Adrenal gland (tissue), 9 donors: ENCODE measurements at regions not wholly inside any gene's neighbourhood (a gene's known extent, or its start where the extent isn't known, plus 50 kb on each side); places are given as distances from the start of the nearest gene placed in this dataset.

Source experiments
- DNase-seq, 7 donors: peaks; one replicate each; pipeline ENCODE4 v3.0.0-alpha.2; 2019 to 2020
- H3K27ac ChIP-seq, 5 donors: fragments of 200-600 bp; sonication (generic) in 4 of 5; 1 replicate in 3 of 5; 2 replicates in 2 of 5; pipeline versions ENCODE4 v1.5.1 to v1.8.0; 2016 to 2020; ENCODE audit warnings: mild to moderate bottlenecking in 1 of 5
- H3K27me3 ChIP-seq: fragments of 200-600 bp; 2 replicates; pipeline ENCODE4 v1.8.0; 2021
- H3K36me3 ChIP-seq, 2 donors: fragments of 200-600 bp; replicated peaks in 1 of 2; 1 replicate in 1 of 2; 2 replicates in 1 of 2; pipeline versions ENCODE4 v1.5.1 to v1.8.0; 2018 to 2022
- H3K4me1 ChIP-seq, 2 donors: fragments of 200-600 bp; replicated peaks in 1 of 2; 1 replicate in 1 of 2; 2 replicates in 1 of 2; pipeline versions ENCODE4 v1.5.1 to v1.8.0; 2018 to 2021
- H3K4me3 ChIP-seq, 4 donors: fragments of 200-600 bp; sonication (generic) in 3 of 4; one replicate each; pipeline ENCODE4 v1.5.1; 2016 to 2018
- H3K9me3 ChIP-seq, 3 donors: fragments of 200-600 bp; sonication (generic) in 1 of 3; replicated peaks in 1 of 3; 1 replicate in 2 of 3; 2 replicates in 1 of 3; pipeline versions ENCODE4 v1.5.1 to v1.8.0; 2016 to 2021
- CTCF ChIP-seq, 6 experiments: fragments of 450-650 bp in 4 of 6; fragments of 200-600 bp in 2 of 6; sonication (generic) in 1 of 6; IDR thresholded peaks; 1 replicate in 5 of 6; 2 replicates in 1 of 6; pipeline versions ENCODE4 v1.5.1 to v1.8.0; 2016 to 2021; ENCODE audit warnings: antibody characterized with exemption in 6 of 6, mild to moderate bottlenecking in 2 of 6, moderate library complexity in 1 of 6
- POLR2A ChIP-seq, 2 donors: fragments of 450-650 bp; IDR thresholded peaks; one replicate each; pipeline ENCODE4 v1.6.1; 2017; ENCODE audit warnings: antibody characterized with exemption in 2 of 2, mild to moderate bottlenecking in 2 of 2, moderate library complexity in 1 of 2
- WGBS, 4 donors: extraction: QIAGEN DNeasy Blood & Tissue Kit in 2 of 4; methylation state at CpG; one replicate each; pipeline versions ENCODE4 v1.1.5 to v1.1.7; 2013 to 2017; 5-methylcytosine and 5-hydroxymethylcytosine counted together
- intact Hi-C, 2 donors: fragments of 100-400 bp; cut with DNase I; formaldehyde crosslinking; loops; one replicate each; pipeline versions ENCODE4 v1.14.1 to v1.15.0; 2022 to 2023
- donor health status: healthy with polysubstance abuse.
- donor health status: Bipolar disorder and iron deficiency.
- donor health status: DM: yes; HTN: yes; CAD: no.
- donor health status: DM: no; HTN: no; CAD: no.
- donor health status: DM: no; HTN: no; CAD: no.

GRCh38 chr5:92889140-92889539 lies 691.9 kb downstream of the NR2F1-AS1 start:
- TF ChIP-seq CTCF (IDR thresholded peaks at IDR 0.05), result no peak
- WGBS, 4 donors, result 71 to 100% (median 85%) methylated on average over 1 of the region's 1 CpG
- no peak for DNase-seq
- Histone ChIP-seq H3K36me3 (no peaks in the 10 kb centered on the region), H3K4me1 (no peaks in the 10 kb centered on the region), H3K9me3 (no peaks in the 10 kb centered on the region), H3K27ac (no peak overlapping the region), H3K27me3 (no peaks in the 10 kb centered on the region), H3K4me3 (no peak overlapping the region)
- intact Hi-C loops, result no loop called here

DNA sequence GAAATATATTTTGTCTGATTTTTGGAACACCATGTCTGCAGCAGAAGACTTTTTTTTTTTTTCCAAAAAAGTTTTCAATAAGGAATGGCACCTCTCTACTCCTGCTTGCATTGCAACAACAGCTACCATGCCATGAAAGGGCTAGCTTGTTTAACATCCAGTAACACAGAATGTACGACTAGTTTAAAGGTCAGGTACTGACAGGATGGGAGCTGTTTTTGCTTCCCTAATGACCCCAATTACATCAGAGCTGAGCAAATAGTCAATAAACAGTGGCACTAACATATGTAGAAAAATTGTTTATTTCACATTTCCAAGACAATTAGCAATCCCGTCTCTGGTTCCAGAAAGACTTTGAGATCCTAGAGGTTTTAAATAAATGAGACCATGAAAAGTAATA lies 693.8 kb downstream of the NR2F1-AS1 start:
- no peaks in the 10 kb centered on the region for H3K4me1 ChIP-seq
- no peak overlapping the region for H3K4me3 ChIP-seq
- intact Hi-C loops, result no loop called here
- 58 to 62% (median 61%) methylated on average over 2 of the region's 2 CpGs for WGBS, 4 donors
- H3K9me3 ChIP-seq, result no peaks in the 10 kb centered on the region
- no peak for DNase-seq
- no peaks in the 10 kb centered on the region for H3K27me3 ChIP-seq
- TF ChIP-seq POLR2A (IDR thresholded peaks at IDR 0.05), result no peak
- no peak for TF ChIP-seq CTCF (IDR thresholded peaks at IDR 0.05)
- H3K36me3 ChIP-seq, result no peaks in the 10 kb centered on the region
- no peak overlapping the region for H3K27ac ChIP-seq

- TF ChIP-seq POLR2A (IDR thresholded peaks at IDR 0.05) (no peak), CTCF (IDR thresholded peaks at IDR 0.05) (no peak)
- Histone ChIP-seq H3K36me3 (no peaks in the 10 kb centered on the region), H3K27me3 (no peaks in the 10 kb centered on the region), H3K4me3 (no peak overlapping the region), H3K4me1 (no peaks in the 10 kb centered on the region), H3K9me3 (no peaks in the 10 kb centered on the region), H3K27ac (no peak overlapping the region)
- WGBS, 4 donors, result 62 to 74% (median 70%) methylated on average over 3 of the region's 3 CpGs
- intact Hi-C loops, result no loop called here
- DNase-seq, result no peak
Measured at GRCh38 chr5:92886751-92887150, 694.3 kb downstream of the NR2F1-AS1 start.

- WGBS, 4 donors, result 49 to 55% (median 53%) methylated on average over 4 of the region's 4 CpGs
- Histone ChIP-seq H3K4me3 (no peak overlapping the region), H3K9me3 (no peaks in the 10 kb centered on the region), H3K36me3 (no peaks in the 10 kb centered on the region), H3K4me1 (no peaks in the 10 kb centered on the region), H3K27ac (no peak overlapping the region), H3K27me3 (no peaks in the 10 kb centered on the region)
- intact Hi-C loops, result no loop called here
- DNase-seq, result no peak
- TF ChIP-seq CTCF (IDR thresholded peaks at IDR 0.05) (no peak), POLR2A (IDR thresholded peaks at IDR 0.05) (no peak)
Measured at GRCh38 chr5:92885950-92886349, 695.1 kb downstream of the NR2F1-AS1 start.
